ENCODE measurements at regions not wholly inside any gene's neighbourhood (a gene's known extent, or its start where the extent isn't known, plus 50 kb on each side); places are given as distances from the start of the nearest gene placed in this dataset.
"Not testable (repeated sequence)": the region's sequence is repeated elsewhere in the genome, so short reads cannot be mapped to it uniquely, and the experiment has no call there.

GRCh38 chr5:87729781-87730180 is 317.1 kb upstream of the CCNH start:
- Mint-ChIP-seq H3K4me3 (no peak overlapping the region), H3K27me3 (ENCODE audit: low read depth) (no peaks in the 10 kb centered on the region), H3K4me1 (ENCODE audit: low read depth) (no peaks in the 10 kb centered on the region), H3K36me3 (ENCODE audit: low read depth) (no peaks in the 10 kb centered on the region), H3K9me3 (no peaks in the 10 kb centered on the region), H3K27ac (no peak overlapping the region)

GRCh38 chr5:87722286-87722685 is 309.6 kb upstream of the CCNH start:
- Mint-ChIP-seq H3K27ac (no peak overlapping the region), H3K27me3 (ENCODE audit: low read depth) (no peaks in the 10 kb centered on the region), H3K4me1 (ENCODE audit: low read depth) (no peaks in the 10 kb centered on the region), H3K9me3 (peaks cover 5% of the 10 kb centered on the region), H3K4me3 (no peak overlapping the region), H3K36me3 (ENCODE audit: low read depth) (no peaks in the 10 kb centered on the region)

GRCh38 chr5:87718224-87718925 is 305.6 kb upstream of the CCNH start:
- not testable (repeated sequence) for H3K27me3 Mint-ChIP-seq (ENCODE audit: low read depth); H3K27ac Mint-ChIP-seq; H3K4me1 Mint-ChIP-seq (ENCODE audit: low read depth); H3K4me3 Mint-ChIP-seq; H3K9me3 Mint-ChIP-seq; H3K36me3 Mint-ChIP-seq (ENCODE audit: low read depth)

- H3K9me3 Mint-ChIP-seq = peaks cover 5% of the 10 kb centered on the region
- H3K27me3 Mint-ChIP-seq (ENCODE audit: low read depth) = no peaks in the 10 kb centered on the region
- no peak overlapping the region for H3K27ac Mint-ChIP-seq
- H3K4me3 Mint-ChIP-seq = no peak overlapping the region
- H3K4me1 Mint-ChIP-seq (ENCODE audit: low read depth) = no peaks in the 10 kb centered on the region
- H3K36me3 Mint-ChIP-seq (ENCODE audit: low read depth) = no peaks in the 10 kb centered on the region
Measured at GRCh38 chr5:87717761-87718160, 305.0 kb upstream of the CCNH start.

- H3K4me3 Mint-ChIP-seq = no peak overlapping the region
- no peaks in the 10 kb centered on the region for H3K9me3 Mint-ChIP-seq
- H3K4me1 Mint-ChIP-seq (ENCODE audit: low read depth) = no peaks in the 10 kb centered on the region
- H3K36me3 Mint-ChIP-seq (ENCODE audit: low read depth) = no peaks in the 10 kb centered on the region
- no peak overlapping the region for H3K27ac Mint-ChIP-seq
- no peaks in the 10 kb centered on the region for H3K27me3 Mint-ChIP-seq (ENCODE audit: low read depth)
Measured at GRCh38 chr5:87705876-87706275, 293.1 kb upstream of the CCNH start.

- Mint-ChIP-seq H3K4me3 (no peak overlapping the region), H3K4me1 (ENCODE audit: low read depth) (no peaks in the 10 kb centered on the region), H3K27me3 (ENCODE audit: low read depth) (no peaks in the 10 kb centered on the region)
Measured at GRCh38 chr5:87686975-87687374, 274.2 kb upstream of the CCNH start.

GRCh38 chr5:87686018-87686417 is 273.3 kb upstream of the CCNH start:
- Mint-ChIP-seq H3K27me3 (ENCODE audit: low read depth) (no peaks in the 10 kb centered on the region), H3K27ac (no peak overlapping the region), H3K36me3 (ENCODE audit: low read depth) (no peaks in the 10 kb centered on the region)

More at GRCh38 chr5:87686975-87687374, 274.2 kb upstream of the CCNH start:
- Mint-ChIP-seq H3K36me3 (ENCODE audit: low read depth) (no peaks in the 10 kb centered on the region), H3K27ac (no peak overlapping the region), H3K9me3 (peaks cover 4% of the 10 kb centered on the region)

GRCh38 chr5:87674235-87674634 is 261.5 kb upstream of the CCNH start:
- H3K36me3 Mint-ChIP-seq (ENCODE audit: low read depth) = no peaks in the 10 kb centered on the region
- no peak overlapping the region for H3K4me3 Mint-ChIP-seq
- H3K27ac Mint-ChIP-seq = no peak overlapping the region
- H3K4me1 Mint-ChIP-seq (ENCODE audit: low read depth) = no peaks in the 10 kb centered on the region
- H3K27me3 Mint-ChIP-seq (ENCODE audit: low read depth) = no peaks in the 10 kb centered on the region
- H3K9me3 Mint-ChIP-seq = no peaks in the 10 kb centered on the region

More at GRCh38 chr5:87686018-87686417, 273.3 kb upstream of the CCNH start:
- Mint-ChIP-seq H3K4me3 (no peak overlapping the region), H3K4me1 (ENCODE audit: low read depth) (no peaks in the 10 kb centered on the region), H3K9me3 (peaks cover 4% of the 10 kb centered on the region)

- Mint-ChIP-seq H3K9me3 (no peaks in the 10 kb centered on the region), H3K27me3 (ENCODE audit: low read depth) (no peaks in the 10 kb centered on the region), H3K27ac (no peak overlapping the region), H3K4me1 (ENCODE audit: low read depth) (no peaks in the 10 kb centered on the region), H3K36me3 (ENCODE audit: low read depth) (no peaks in the 10 kb centered on the region), H3K4me3 (no peak overlapping the region)
Measured at GRCh38 chr5:87671146-87671545, 258.4 kb upstream of the CCNH start.

- no peak overlapping the region for H3K27ac Mint-ChIP-seq
- no peaks in the 10 kb centered on the region for H3K4me1 Mint-ChIP-seq (ENCODE audit: low read depth)
- no peaks in the 10 kb centered on the region for H3K9me3 Mint-ChIP-seq
- no peak overlapping the region for H3K4me3 Mint-ChIP-seq
- H3K27me3 Mint-ChIP-seq (ENCODE audit: low read depth) = no peaks in the 10 kb centered on the region
- no peaks in the 10 kb centered on the region for H3K36me3 Mint-ChIP-seq (ENCODE audit: low read depth)
Measured at GRCh38 chr5:87665166-87665565, 252.4 kb upstream of the CCNH start.

- no peak overlapping the region for H3K4me3 Mint-ChIP-seq
- no peaks in the 10 kb centered on the region for H3K4me1 Mint-ChIP-seq (ENCODE audit: low read depth)
- H3K36me3 Mint-ChIP-seq (ENCODE audit: low read depth) = no peaks in the 10 kb centered on the region
- H3K9me3 Mint-ChIP-seq = no peaks in the 10 kb centered on the region
- H3K27me3 Mint-ChIP-seq (ENCODE audit: low read depth) = no peaks in the 10 kb centered on the region
- no peak overlapping the region for H3K27ac Mint-ChIP-seq
Measured at GRCh38 chr5:87661784-87662566, 249.2 kb upstream of the CCNH start.

GRCh38 chr5:87653242-87653641 is 240.5 kb upstream of the CCNH start:
- Mint-ChIP-seq H3K27ac (no peak overlapping the region), H3K4me3 (no peak overlapping the region), H3K27me3 (ENCODE audit: low read depth) (no peaks in the 10 kb centered on the region), H3K9me3 (no peaks in the 10 kb centered on the region), H3K4me1 (ENCODE audit: low read depth) (no peaks in the 10 kb centered on the region), H3K36me3 (ENCODE audit: low read depth) (no peaks in the 10 kb centered on the region)

- Mint-ChIP-seq H3K36me3 (ENCODE audit: low read depth) (no peaks in the 10 kb centered on the region), H3K4me3 (no peak overlapping the region), H3K9me3 (no peaks in the 10 kb centered on the region), H3K4me1 (ENCODE audit: low read depth) (no peaks in the 10 kb centered on the region), H3K27me3 (ENCODE audit: low read depth) (no peaks in the 10 kb centered on the region), H3K27ac (no peak overlapping the region)
Measured at GRCh38 chr5:87650284-87650683, 237.6 kb upstream of the CCNH start.

- Mint-ChIP-seq H3K4me3 (no peak overlapping the region), H3K36me3 (ENCODE audit: low read depth) (no peaks in the 10 kb centered on the region), H3K27me3 (ENCODE audit: low read depth) (no peaks in the 10 kb centered on the region), H3K9me3 (no peaks in the 10 kb centered on the region), H3K4me1 (ENCODE audit: low read depth) (no peaks in the 10 kb centered on the region), H3K27ac (no peak overlapping the region)
Measured at GRCh38 chr5:87649455-87649854, 236.7 kb upstream of the CCNH start.

GRCh38 chr5:87645224-87645623 is 232.5 kb upstream of the CCNH start:
- H3K36me3 Mint-ChIP-seq (ENCODE audit: low read depth) = no peaks in the 10 kb centered on the region
- no peaks in the 10 kb centered on the region for H3K27me3 Mint-ChIP-seq (ENCODE audit: low read depth)

More at GRCh38 chr5:87645224-87645623, 232.5 kb upstream of the CCNH start:
- Mint-ChIP-seq H3K4me3 (no peak overlapping the region), H3K4me1 (ENCODE audit: low read depth) (no peaks in the 10 kb centered on the region), H3K9me3 (no peaks in the 10 kb centered on the region), H3K27ac (no peak overlapping the region)
